Bronchial epithelial cell (primary cell): ENCODE measurements at regions not wholly inside any gene's neighbourhood (a gene's known extent, or its start where the extent isn't known, plus 50 kb on each side); places are given as distances from the start of the nearest gene placed in this dataset.

Source experiments
- DNase-seq: peaks from one replicate; pipeline ENCODE4 v3.0.0-alpha.2; 2010; ENCODE audit warnings: low read depth
- FAIRE-seq: peaks from 2 replicates; lab custom pipeline; 2011; peaks lifted over from hg19 to GRCh38; lab: Jason Lieb, UNC
- H3K27me3 ChIP-seq: 2 replicates; pipeline ENCODE4 v1.5.1; 2011; ENCODE audit warnings: low read length; ENCODE audit not compliant: control insufficient read depth, insufficient read depth
- H3K36me3 ChIP-seq: 2 replicates; pipeline ENCODE4 v1.5.1; 2011; ENCODE audit warnings: low read length; ENCODE audit not compliant: control insufficient read depth, insufficient read depth
- H3K4me3 ChIP-seq: 2 replicates; pipeline ENCODE4 v1.5.1; 2011; ENCODE audit warnings: mild to moderate bottlenecking, low read depth, low read length, control low read depth
- TF ChIP-seq, protein P1 (sequence below): IDR thresholded peaks from 2 replicates; pipeline ENCODE4 v1.5.1; 2011; ENCODE audit warnings: mild to moderate bottlenecking, moderate library complexity, low read length, control low read depth, inconsistent platforms; ENCODE audit not compliant: insufficient read depth, severe bottlenecking

DNA sequence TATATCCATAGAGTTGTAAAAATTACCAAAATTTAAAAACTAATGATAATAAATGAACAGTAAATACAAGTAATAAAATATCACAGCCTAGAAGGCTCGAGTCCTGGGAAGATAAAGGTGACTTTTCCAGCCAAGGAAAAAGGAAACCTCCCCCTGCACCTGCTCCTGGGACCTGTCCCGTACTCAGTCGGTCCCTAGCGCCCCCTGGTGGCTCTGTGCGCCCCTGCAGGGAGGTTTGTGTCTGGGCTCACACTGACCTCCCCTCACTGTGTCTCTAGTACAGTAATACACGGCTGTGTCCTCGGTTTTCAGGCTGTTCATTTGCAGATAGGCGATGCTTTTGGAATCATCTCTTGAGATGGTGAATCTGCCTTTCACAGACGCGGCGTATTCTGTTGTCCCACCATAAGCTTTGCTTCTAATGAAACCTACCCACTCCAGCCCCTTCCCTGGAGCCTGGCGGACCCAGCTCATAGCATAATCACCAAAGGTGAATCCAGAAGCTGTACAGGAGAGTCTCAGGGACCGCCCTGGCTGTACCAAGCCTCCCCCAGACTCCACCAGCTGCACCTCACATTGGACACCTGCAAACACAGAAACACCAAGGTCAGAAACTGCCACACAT lies 1030.4 kb downstream of the TMEM121 start:
- Histone ChIP-seq H3K4me3 (no peak overlapping the region), H3K27me3 (no peaks in the 10 kb centered on the region), H3K36me3 (no peaks in the 10 kb centered on the region)
- TF ChIP-seq, protein P1, sequence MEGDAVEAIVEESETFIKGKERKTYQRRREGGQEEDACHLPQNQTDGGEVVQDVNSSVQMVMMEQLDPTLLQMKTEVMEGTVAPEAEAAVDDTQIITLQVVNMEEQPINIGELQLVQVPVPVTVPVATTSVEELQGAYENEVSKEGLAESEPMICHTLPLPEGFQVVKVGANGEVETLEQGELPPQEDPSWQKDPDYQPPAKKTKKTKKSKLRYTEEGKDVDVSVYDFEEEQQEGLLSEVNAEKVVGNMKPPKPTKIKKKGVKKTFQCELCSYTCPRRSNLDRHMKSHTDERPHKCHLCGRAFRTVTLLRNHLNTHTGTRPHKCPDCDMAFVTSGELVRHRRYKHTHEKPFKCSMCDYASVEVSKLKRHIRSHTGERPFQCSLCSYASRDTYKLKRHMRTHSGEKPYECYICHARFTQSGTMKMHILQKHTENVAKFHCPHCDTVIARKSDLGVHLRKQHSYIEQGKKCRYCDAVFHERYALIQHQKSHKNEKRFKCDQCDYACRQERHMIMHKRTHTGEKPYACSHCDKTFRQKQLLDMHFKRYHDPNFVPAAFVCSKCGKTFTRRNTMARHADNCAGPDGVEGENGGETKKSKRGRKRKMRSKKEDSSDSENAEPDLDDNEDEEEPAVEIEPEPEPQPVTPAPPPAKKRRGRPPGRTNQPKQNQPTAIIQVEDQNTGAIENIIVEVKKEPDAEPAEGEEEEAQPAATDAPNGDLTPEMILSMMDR, result peak; percentile 12
- FAIRE-seq, result no peak
- DNase-seq, result no peak

DNA sequence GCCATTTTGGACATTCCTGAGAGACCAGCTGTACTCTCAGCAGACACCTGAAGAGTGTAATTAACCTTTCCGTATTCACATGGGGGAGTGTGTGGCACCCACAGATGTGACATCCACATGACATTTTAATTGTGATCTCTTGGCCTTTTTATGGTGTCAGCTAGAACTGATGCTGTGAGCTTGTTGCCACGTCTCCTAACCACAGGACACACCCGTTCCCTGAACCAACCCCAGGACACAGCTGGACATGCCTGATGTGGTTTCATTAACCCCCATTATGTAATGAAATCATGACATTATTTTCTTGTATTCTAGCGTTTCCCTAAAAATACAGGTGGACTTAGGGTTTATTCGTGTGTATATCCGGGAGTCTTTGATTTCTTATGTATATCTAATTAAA lies 1036.1 kb downstream of the TMEM121 start:
- TF ChIP-seq, protein P1, result no peak
- no peak for FAIRE-seq
- Histone ChIP-seq H3K4me3 (no peak overlapping the region), H3K36me3 (no peaks in the 10 kb centered on the region), H3K27me3 (no peaks in the 10 kb centered on the region)
- no peak for DNase-seq

DNA sequence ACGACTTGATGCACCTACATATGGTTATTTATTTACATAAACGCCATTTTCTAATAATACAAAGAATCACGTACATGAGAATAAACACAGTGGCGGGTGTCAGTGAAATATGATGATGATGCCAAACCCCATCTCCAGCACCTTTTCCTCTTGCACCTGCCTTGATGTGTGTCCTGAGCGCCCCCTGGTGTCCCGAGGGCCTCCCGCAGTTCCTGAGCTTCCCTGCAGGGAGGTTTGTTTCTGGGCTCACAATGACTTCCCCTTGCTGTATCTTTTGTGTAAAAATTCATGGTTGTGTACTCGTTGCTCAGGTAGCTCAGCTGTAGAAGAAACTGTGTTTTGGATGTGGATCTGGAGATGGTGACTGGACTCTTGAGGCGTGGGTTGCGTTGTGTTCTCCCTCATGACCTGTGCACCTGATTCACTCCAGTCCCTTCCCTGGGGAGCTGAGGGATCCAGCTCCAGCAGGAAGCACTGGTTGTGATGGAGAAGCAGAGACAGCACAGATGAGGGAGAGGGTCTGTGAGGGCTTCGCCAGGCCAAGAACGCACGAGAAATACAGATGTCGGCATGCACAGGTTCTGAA lies 1037.8 kb downstream of the TMEM121 start:
- Histone ChIP-seq H3K27me3 (no peaks in the 10 kb centered on the region), H3K36me3 (no peaks in the 10 kb centered on the region), H3K4me3 (no peak overlapping the region)
- DNase-seq, result no peak
- FAIRE-seq, result no peak
- TF ChIP-seq, protein P1, result peak; percentile 7

DNA sequence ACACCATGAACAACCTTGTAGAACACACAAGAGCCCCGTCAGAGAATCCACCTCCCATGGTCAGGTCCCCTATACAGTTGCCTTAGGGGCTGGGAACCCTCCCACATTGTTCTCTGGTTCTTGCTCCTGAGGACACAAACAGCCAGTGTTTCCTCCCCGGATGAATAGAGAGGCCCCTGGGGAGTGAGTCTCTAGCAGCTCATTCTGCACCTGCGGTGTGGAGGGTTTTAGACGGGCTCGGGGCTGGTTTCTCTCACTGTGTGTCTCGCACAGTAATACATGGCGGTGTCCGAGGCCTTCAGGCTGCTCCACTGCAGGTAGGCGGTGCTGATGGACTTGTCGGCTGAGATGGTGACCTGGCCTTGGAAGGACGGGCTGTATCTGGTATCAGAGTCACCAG lies 1052.1 kb downstream of the TMEM121 start:
- Histone ChIP-seq H3K4me3 (no peak overlapping the region), H3K36me3 (no peaks in the 10 kb centered on the region), H3K27me3 (no peaks in the 10 kb centered on the region)
- TF ChIP-seq, protein P1, result no peak
- DNase-seq, result no peak
- FAIRE-seq, result no peak

DNA sequence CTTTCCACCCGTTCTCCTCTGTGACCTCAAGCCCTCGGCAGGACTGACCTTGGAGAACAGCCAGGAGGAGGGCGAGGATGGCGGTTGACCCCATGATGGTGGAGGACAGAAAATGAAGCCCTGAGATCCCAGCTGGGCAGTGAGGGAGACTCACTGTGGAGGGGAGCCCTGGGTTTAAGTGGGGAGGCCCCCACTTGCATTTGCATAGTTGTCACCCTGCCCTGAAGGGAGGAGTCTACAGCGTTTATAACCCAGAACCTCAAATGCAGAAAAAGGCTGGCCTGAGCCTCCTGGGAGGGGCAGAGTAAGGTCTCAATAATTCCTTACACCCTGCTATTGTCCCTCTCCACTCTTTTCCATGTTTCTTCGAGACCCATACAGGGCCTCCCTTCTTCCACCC lies 1052.7 kb downstream of the TMEM121 start:
- no peak for FAIRE-seq
- H3K4me3 ChIP-seq, result no peak overlapping the region
- H3K27me3 ChIP-seq, result no peaks in the 10 kb centered on the region
- TF ChIP-seq, protein P1, result no peak
- no peaks in the 10 kb centered on the region for H3K36me3 ChIP-seq
- no peak for DNase-seq

DNA sequence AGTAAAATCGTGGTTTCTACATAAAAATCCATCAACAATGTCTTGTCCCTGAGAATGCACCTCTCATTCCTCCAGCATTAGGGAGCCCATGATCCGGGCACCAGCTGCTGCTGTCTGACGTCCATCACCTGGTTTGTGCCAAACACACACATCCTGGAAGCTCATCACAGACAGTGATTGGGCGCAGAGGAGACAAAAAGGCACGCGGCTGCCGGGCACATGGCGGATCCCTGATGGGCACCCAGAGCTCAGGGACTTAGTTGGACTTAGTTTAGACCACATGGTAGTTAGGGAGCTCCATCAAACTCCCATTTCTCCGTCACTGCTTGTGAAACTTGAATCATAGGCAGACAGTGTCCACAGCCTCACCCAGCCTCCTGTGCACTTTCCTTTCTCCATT lies 1059.3 kb downstream of the TMEM121 start:
- no peak overlapping the region for H3K4me3 ChIP-seq
- H3K27me3 ChIP-seq, result no peaks in the 10 kb centered on the region
- no peak for DNase-seq
- TF ChIP-seq, protein P1, result no peak
- no peaks in the 10 kb centered on the region for H3K36me3 ChIP-seq
- FAIRE-seq, result no peak
